C4-2B (cell line): ENCODE measurements at regions not wholly inside any gene's neighbourhood (a gene's known extent, or its start where the extent isn't known, plus 50 kb on each side); places are given as distances from the start of the nearest gene placed in this dataset.

Experiments
- ZFX ChIP-seq: fragments of 450-650 bp; IDR thresholded peaks from 2 replicates; pipeline ENCODE4 v1.6.1; 2017
- TF ChIP-seq, protein P1 (sequence below): fragments of 450-650 bp; conservative IDR thresholded peaks from 2 replicates; pipeline ENCODE4 v1.5.1; 2017; ENCODE audit warnings: mild to moderate bottlenecking

DNA sequence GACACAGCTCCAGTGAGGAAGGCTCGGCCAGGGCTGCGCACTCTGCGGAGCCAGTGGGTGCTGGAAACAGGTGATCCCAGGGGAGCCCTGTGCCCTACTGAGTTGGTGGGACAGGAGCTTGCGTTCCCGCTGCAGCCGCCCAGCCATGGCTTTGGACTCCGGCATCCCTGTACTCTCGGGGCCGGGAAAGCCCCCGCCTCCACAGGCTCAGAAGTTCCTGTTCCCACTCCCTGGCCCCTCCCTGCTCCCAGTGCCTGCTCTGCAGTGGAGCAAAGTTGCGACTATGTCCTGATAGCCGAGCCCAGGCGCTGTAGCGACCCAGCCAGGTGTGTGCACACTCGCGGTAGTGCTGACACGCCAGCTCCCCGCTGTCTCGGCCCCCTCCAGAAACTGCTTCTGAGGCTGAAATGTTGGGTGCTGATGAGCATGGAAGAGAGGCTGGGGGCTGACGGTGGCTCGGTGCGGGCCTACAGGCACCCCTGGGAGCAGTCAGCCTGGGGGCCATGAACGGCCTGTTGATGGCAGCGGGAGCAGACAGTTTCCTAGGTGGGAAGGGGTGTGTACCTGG is 344.6 kb upstream of the MGAT4C start:
- TF ChIP-seq, protein P1, sequence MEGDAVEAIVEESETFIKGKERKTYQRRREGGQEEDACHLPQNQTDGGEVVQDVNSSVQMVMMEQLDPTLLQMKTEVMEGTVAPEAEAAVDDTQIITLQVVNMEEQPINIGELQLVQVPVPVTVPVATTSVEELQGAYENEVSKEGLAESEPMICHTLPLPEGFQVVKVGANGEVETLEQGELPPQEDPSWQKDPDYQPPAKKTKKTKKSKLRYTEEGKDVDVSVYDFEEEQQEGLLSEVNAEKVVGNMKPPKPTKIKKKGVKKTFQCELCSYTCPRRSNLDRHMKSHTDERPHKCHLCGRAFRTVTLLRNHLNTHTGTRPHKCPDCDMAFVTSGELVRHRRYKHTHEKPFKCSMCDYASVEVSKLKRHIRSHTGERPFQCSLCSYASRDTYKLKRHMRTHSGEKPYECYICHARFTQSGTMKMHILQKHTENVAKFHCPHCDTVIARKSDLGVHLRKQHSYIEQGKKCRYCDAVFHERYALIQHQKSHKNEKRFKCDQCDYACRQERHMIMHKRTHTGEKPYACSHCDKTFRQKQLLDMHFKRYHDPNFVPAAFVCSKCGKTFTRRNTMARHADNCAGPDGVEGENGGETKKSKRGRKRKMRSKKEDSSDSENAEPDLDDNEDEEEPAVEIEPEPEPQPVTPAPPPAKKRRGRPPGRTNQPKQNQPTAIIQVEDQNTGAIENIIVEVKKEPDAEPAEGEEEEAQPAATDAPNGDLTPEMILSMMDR = no peak
- no peak for TF ChIP-seq ZFX
